ENCODE measurements at regions not wholly inside any gene's neighbourhood (a gene's known extent, or its start where the extent isn't known, plus 50 kb on each side); places are given as distances from the start of the nearest gene placed in this dataset.

- TF ChIP-seq PRDM15 (CRISPR knock-in tag; IDR thresholded peaks at IDR 0.05), result no peak
Measured at GRCh38 chr1:87883906-87884305, 555.2 kb downstream of the LMO4 start (continued).

GRCh38 chr1:87884581-87884980, 555.9 kb downstream of the LMO4 start:
- intact Hi-C loops (cut with micrococcal nuclease; ENCODE audit: unreplicated experiment) (no loop called here), in situ Hi-C loops (cut with MboI) (no loop called here)
- POLR2A ChIA-PET, result no interaction called here
- RAD21 ChIA-PET (ENCODE audit: unreplicated experiment), result no interaction called here
- WGBS (ENCODE audit: insufficient coverage, insufficient replicate concordance, low lambda C conversion rate, missing lambda C conversion rate), result 55% methylated on average over 7 of the region's 7 CpGs
- H3K4me2 ChIP-seq (ENCODE audit: control insufficient read depth, insufficient read depth), result no peak overlapping the region
- no peak overlapping the region for H3K9ac ChIP-seq (ENCODE audit: control insufficient read depth, insufficient read depth, low read length)
- H3K4me1 ChIP-seq (ENCODE audit: control insufficient read depth, insufficient read depth, low read length), result no peaks in the 10 kb centered on the region
- ATAC-seq (no peak), DNase-seq (ENCODE audit: low read depth, low spot score) (no peak), FAIRE-seq (no peak)
- H4K20me1 ChIP-seq (ENCODE audit: control insufficient read depth, insufficient read depth), result no peaks in the 10 kb centered on the region
- H3K27ac ChIP-seq (ENCODE audit: control insufficient read depth, insufficient read depth), result no peak overlapping the region
- SMC1A ChIA-PET (ENCODE audit: uncharacterized antibody, unreplicated experiment), result no interaction called here
- no peaks in the 10 kb centered on the region for H3K9me3 ChIP-seq (replicated peaks; ENCODE audit: control insufficient read depth, insufficient read depth, low read length)
- CTCF ChIA-PET, result no interaction called here
- H2AFZ ChIP-seq (ENCODE audit: control insufficient read depth, low read depth, low read length), result no peak overlapping the region
- no peaks in the 10 kb centered on the region for H3K36me3 ChIP-seq (ENCODE audit: control insufficient read depth in 2 of 2, insufficient read depth in 2 of 2, low read length in 1 of 2)
- no peaks in the 10 kb centered on the region for H3K27me3 ChIP-seq (replicated peaks in 1 of 2; ENCODE audit: control insufficient read depth in 2 of 2, insufficient read depth in 2 of 2, low read length in 1 of 2)
- no TSS peak for BruUV-seq (replicated peaks)
- H3K79me2 ChIP-seq (ENCODE audit: control insufficient read depth, insufficient read depth, low read length), result no peaks in the 10 kb centered on the region
- H3K4me3 ChIP-seq, result no peak overlapping the region
- TF ChIP-seq PRDM15 (CRISPR knock-in tag; IDR thresholded peaks at IDR 0.05) (no peak), JUNB (IDR thresholded peaks at IDR 0.05) (no peak), HDGF (IDR thresholded peaks at IDR 0.05) (no peak), ZNF217 (IDR thresholded peaks at IDR 0.05) (no peak), MYC (IDR thresholded peaks at IDR 0.05; ENCODE audit: insufficient read depth, insufficient read length, insufficient replicate concordance, low read length, severe bottlenecking) (no peak), FOXM1 (IDR thresholded peaks at IDR 0.05; ENCODE audit: low read depth, low read length) (no peak), SP1 (IDR thresholded peaks at IDR 0.05; ENCODE audit: low read depth, low read length) (no peak), PBX3 (IDR thresholded peaks at IDR 0.05; ENCODE audit: insufficient replicate concordance, low read depth, low read length) (no peak), BCL3 (IDR thresholded peaks at IDR 0.05; ENCODE audit: borderline replicate concordance, insufficient read depth, low read depth, low read length, poor library complexity, severe bottlenecking) (no peak)

All from GM12878 (cell line).